ENCODE measurements at regions not wholly inside any gene's neighbourhood (a gene's known extent, or its start where the extent isn't known, plus 50 kb on each side); places are given as distances from the start of the nearest gene placed in this dataset.

DNA sequence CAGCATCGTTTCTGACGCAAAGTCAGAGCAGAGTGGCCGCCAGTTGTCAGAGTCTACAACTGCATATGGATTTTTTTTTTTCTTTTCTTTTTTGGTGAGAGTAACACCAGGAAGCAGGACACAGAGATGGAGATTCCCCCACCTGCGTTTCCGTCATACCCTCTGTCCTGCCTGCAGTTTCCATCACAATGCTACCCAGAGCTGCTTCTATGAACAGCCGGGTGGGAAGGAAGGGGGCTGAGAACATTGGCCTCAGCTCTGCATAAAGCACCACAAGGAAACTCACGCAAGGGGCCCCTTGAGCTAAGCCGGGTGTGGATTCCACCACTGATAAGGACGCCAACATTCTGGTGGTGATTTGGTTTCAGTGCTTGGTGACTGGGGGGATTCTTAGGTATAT lies 183.5 kb upstream of the AFDN start:
- DNase-seq: no peak

DNA sequence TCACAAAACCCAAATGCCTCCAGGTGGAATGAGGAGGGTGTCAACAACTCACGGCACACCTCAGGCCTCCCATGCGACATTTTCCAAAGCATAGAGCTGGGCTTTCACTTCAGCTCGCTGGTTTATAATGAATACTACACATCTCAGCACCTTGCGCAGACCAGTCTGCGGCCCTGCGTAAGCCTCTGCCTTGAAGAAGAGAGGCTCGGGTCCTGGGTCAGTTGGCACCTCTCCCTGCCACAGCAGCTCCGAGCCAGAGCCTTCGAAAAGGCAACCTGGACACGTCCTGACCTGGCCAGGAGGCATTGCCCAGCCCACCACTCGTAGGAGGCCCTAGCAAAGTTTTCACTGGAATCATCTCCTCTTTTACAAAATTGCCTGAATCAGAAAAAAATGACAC lies 183.0 kb upstream of the AFDN start:
- DNase-seq: no peak

DNA sequence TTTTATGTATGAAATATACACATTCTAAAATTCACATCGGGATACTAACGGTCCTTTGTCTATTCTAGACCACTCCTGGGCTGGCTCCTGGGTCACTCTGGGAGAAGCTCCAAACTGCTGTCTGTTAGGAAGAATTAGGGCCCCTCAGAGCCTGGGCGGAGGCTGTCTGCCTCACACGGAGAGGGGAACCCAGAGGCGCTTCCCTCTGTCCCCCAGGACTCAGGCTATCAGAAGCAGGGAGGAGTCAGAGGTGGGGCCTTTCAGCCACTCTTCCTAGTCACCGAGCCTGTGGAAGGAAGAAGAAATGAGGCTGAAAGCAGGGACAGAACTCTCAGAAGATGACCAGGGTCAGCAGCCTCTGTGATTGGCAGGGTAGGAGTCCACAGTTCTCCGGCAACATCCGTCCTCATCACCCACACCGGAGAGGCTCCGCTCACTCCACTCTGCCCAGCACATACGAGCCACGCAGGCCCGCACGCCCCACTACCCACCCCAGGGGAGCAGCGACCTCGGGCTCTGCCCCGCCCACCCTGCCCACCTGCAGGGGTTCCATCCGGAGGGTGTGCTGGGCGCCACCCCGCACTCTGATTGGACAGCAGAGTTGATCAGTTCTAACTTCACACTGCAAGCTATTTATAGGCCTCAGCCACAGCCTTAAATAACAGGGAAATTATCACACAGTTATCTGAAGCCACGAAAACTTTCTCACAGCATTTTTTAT lies 182.1 kb upstream of the AFDN start:
- DNase-seq: no peak

DNA sequence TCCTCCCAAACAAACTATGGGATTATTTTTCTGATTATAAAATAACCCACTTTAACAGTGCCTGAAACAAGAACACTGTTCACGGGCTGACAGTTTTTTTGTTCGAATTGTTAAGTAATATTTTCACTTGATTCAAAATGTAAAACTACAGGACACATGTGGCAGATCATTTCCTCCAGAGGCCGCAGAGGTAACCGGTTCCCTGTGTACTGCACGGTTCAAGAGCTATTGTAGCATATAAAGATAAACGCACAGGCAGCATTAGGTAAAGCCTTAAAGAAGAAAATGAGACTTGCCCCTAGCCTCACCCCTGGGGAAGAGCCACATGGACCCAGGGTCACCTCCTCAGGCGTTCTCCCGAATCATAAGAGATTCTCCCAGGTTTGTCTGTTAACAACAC lies 181.3 kb upstream of the AFDN start:
- no peak for DNase-seq

DNA sequence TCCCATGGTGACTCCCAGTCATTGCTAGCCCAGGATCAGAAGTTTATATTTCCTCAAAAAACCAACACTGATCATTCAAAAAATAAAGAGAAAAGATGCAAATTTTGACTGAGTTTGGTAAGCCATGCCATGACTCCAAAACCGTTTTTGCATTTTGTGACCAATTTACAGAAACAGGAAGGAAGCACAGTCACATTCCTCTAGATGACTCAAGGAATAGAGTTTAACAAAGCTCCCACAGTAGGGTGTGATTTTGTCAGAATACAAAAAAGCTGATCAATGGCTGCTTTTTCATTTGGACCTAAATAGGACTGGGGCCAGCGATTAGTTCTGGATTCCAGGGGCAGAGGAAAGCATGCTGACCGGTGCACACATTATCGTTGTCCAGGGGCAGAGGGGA lies 179.4 kb upstream of the AFDN start:
- no peak for DNase-seq

DNA sequence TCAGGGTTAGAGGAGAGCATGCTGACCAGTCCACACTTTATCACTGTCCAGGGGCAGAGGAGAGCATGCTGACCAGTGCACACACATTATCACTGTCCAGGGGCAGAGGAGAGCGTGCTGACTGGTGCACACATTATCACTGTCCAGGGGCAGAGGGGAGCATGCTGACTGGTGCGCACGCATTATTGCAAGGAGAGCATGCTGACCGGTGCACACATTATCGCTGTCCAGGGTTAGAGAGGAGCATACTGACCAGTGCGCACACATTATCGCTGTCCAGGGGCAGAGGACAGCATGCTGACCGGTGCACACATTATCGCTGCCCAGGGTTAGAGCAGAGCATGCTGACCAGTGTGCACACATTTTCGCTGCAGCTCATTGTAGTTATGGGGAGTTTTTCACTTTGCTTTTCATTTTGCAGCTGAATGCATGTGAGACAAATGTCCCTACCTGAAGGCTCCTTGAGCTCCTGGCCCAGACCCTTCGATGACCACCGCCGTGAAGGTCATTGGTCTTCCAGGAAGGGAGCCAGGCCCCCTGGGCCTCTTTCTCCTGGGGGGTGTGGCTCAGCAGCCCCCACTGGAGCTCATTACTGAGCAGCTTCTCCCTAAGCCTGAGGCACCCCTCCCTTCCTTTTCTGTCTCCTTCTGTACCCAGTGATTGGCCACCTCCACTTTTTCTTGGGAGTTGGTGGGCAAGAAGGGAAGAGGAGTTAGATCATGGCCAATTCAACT lies 178.8 kb upstream of the AFDN start:
- DNase-seq: no peak

DNA sequence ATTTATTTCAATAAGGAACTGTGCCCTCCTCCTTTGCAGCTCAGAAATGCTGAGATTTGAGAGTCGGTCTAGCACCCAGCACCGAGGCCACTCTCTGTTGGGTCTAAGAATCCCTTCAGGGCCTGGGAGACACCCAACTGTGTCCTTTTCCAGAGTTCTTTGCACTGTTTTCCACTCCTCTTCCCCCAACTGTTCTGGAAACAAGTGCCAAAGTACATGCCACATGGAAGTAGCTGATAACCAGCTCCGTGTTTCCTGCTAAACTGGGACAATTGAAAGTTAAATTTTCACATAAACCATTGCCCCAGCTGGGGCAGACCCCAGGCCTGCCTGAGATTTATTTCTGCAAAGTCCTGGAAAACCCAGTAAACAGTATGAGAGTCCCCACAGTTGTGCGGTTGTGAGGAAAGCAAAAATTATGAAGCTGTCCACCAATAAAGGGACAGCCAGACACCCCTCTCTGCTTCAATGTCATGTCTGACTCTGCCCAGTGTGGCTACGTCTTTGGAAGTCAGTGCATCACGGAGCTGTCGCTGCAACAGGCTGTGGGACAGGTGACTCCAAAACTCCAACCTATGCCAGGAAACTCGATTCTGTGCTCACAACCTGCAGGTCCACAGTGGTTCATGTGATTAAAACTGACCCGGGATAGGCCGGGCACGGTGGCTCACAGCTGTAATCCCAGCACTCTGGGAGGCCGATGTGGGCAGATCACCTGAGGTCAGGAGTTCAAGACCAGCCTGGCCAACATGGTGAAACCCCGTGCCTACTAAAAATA lies 178.0 kb upstream of the AFDN start:
- DNase-seq: no peak

DNA sequence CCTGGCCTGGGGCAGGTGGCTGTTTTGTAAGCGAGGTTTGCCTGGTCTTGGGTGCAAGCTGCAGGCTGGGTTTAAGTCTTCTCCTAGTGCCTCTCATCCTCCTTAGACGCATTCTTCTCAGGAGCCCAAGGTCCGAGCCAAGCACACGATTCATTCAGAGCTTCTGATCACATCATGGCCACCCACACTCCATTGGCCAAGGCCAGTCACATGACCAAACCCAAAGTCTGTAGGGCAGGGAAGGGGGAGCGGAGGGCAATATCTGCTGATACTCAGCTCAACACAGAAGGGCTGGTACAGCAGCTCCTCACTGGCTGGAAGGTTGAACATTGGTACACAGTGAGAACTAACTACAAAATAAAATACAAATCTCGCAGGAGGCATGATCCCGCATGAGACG lies 177.2 kb upstream of the AFDN start:
- no peak for DNase-seq

DNA sequence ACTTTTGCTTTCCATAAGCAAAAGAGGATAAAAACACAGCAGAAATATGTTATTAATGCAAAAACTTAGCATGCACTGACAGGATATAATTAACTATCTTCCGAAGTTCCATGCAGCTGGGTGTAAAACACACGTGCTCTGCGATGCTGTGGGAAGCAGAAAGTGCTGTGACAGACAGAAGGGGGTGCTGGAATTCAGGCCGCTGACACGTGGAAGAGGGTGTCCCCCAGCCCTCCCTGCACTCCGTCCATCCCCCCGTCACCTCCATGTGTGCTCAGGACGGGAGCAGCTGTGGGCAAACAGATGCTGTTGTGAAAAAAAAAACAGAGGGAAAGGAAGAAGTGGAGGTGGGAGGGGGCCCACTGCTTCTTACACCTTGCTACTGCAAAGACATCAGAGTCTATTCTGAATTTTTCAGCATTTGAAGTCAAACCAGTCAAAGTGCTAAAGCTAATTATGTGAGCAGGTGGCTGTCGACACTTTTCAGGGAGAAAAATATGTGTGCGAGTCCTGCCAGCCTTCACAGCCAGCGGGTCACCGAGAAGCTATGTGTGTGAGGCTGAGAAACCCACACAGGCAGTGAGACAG lies 175.9 kb upstream of the AFDN start:
- no peak for DNase-seq

DNA sequence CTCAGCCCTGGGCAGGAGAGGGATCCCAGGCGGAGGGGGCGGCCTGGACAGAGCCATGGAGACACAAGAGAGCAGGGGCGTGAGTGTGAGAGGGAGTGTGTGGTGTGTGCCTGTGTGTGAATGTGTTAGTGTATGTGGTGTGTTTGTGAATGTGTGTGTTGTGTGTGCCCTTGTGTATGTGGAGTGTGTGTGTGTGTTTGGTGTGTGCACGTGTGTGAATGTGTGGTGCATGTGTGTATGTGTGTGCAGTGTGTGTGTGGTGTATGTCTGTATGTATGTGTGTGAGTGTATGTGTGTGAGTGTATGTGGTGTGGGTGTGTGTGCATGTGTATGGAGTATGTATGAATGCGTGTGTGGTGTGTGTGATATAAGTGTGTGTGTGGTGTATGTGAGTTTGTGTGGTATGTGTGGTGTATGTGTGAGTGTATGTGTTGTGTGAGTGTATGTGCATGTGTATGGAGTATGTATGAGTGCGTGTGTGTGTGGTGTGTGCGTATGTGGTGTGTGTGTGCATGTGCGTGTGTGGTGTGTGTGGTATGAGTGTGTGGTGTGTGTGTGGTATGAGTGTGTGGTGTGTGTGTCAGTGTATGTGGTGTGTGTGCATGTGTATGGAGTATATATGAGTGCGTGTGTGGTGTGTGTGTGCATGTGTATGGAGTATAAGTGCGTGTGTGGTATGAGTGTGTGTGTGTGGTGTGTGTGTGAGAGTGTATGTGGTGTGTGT lies 175.2 kb upstream of the AFDN start:
- DNase-seq: no peak

DNA sequence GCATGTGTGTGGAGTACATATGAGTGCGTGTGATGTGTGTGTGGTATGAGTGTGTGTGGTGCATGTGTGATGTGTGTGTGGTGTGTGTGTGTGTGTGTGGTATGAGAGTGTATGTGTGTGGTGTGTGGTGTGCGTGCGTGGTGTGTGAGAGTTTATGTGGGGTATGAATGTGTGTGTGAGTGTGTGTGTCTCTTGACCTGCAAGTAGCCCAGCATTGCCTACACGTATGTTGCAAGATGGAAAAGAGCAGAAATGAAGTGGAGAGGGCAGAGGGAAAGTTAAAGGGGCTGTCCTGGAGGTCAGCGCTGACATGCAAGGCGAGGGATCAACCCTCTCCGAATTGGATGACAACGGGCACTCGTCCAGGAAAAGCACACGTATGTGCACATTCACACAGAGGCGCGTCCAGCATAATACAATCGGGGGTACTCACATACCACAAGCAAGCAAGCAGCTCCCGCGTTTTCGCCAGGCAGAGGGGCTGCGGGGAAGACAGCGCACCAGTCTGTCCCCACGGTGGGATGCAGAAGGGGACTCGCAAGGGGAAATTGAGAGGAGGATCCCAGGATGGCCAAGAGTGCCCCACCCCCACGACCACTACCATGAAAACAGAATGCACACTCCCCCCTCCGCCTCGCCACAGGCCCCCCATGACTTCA lies 174.5 kb upstream of the AFDN start:
- DNase-seq: no peak

DNA sequence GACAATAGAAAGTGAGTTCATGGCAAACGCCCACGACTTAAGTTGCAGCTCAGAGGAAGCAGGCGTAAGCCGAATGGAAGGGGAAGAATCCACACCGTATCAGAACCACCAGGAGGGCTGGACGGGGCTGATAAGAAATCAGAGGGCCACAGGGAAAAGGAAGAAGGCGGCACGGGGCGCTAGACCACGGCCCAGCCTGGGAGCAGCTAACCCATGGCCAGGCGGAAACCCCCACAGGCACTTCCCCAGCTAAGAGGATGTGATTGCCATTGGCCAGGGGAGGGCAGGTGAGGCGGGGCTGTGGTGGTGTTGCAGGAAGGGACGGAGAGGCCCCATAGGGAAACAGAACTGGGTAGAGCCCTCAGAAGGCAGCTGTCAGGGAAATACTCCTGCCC lies 174.0 kb upstream of the AFDN start:
- DNase-seq: no peak

DNA sequence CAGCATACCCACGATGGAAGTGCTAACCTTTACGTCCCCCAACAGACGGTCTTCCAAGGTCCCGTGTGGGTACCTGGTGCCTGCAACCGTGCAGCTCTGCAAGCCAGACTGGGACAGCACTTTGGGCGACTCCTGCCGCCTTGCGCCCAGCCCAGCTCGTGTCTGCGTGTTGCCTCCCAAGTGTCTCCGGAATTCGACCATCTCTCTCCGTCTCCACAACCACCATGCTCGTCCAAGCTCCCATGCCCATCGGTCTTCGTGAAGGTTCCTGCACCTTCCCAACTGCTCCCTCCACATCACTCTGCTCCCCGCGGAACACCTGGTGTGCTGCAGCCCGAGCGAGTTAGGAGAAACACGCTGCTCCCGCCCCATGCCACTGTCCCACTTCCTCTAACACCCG lies 173.2 kb upstream of the AFDN start:
- no peak for DNase-seq

DNA sequence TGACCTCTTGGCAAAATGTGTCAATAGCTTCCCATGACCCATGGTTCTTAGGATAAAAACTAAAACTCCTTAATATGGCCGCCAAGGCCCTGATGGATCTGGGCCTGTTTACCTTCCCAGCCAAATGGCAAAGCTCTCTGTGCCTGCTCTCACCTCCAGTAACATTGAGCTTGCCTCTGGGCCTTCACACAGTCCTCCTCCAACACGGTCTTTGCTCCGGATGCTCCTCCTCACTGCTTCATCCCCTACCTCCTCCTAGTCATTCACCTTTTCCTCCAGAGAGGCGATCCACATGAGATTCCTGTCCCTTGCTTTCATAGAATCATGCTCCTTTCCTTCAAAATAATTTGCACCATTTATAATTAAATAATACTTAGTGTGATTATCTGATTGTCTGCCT lies 172.3 kb upstream of the AFDN start:
- no peak for DNase-seq

DNA sequence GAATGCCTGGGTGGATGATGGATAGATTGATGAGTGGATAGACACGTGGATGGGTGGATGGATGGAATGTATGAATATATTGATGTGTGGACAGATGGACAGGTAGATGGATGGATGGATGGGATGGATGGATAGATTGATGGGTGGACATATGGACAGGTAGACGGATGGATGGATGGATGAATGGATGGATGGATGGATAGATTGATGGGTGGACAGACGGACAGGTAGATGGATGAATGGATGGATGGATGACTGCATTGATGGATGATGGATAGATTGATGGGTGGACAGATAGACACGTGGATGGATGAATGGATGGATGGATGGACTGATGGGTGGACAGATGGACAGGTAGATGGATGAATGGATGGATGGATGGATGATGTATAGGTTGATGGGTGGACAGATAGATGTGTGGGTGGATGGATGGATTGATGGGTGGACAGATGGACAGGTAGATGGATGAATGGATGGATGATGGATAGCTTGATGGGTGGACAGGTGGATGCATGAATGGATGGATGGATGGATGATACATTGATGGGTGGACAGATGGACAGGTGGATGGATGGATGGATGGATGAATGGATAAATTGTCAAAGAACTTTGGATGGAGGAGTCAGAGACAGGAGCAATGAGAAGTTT lies 171.4 kb upstream of the AFDN start:
- no peak for DNase-seq

DNA sequence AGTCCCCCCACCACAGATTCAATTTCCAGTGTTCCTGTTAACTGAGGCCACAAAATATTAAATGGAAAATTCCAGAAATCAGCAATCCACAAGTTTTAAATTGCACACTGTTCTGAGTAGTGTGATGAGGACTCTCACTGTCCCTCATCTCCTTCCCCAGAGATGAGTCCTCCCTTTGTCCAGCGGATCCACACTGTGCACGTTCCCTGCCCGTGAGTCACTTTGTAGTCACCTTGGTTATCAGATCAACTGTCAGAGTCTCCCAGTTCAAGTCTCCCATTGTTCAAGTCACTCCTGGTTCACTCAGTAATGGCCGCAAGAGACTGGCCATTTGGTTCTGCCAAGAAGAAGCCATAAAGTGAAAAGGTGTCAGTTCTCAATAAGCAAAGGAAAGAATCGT lies 168.6 kb upstream of the AFDN start:
- DNase-seq: no peak

DNA sequence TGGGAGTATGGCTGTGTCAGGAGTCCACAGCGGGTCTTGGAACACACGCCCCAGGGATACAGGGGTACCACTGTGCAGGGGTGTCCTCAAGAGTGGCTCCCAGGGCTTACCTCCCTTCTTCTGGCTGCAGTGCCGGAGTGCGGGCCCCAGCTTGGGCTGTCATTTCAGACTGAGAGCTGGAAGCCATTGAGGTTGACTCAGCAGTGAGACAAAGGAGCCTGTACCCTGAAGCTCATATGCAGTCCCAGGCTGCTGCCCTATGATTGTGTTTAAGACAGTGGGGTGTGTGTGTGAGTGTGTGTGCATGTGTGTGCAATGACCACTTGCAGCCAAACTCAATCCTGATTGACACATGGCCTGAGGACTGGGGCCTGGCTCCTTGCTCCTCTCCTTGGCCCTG lies 167.7 kb upstream of the AFDN start:
- DNase-seq: no peak

DNA sequence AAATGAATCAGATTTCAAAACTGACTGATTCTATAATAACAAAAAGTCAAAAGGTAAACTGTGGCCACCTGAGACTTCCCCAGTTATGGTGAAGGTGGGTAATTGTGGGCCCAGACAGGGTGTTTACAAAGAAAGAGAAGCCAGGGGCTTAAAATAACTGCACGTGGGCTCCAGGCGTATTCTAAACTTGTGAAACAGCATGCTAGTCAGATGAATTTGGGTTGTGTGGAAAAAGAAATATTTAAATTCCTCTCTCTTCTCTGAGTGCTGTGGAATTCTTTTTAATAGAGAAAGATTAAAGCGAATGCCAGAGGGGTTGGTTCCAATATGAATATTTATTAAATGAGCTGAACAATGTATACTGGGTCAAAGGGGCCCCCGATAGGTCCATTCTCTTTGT lies 166.3 kb upstream of the AFDN start:
- no peak for DNase-seq

DNA sequence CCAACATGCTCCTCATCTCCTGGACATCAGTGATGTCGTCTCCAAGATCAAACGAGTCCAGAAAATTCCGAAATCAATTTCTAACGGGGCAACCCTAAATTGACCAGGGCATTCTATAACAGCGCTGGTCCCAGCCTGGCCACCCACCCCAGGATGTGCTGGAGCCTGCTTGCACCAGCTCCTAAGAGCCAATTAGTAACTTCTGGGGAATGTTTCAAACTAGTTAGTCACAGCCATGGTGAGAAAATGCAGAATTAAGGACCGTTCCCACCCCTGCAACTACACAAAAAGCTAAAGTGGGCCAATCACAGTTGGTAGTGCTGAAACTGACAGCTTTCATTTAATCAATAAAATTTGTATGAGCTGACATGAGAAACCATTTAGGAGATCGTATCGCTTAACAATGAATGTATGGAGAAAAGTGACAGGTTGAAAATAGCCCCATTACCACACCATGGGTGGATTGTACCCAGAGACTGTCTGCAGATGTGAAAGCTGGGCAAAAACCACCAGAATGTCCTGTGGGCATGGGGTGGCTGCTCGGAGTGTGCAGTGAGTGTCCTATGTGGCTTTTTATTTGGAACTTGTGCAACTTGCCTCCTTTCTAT lies 165.7 kb upstream of the AFDN start:
- no peak for DNase-seq

DNA sequence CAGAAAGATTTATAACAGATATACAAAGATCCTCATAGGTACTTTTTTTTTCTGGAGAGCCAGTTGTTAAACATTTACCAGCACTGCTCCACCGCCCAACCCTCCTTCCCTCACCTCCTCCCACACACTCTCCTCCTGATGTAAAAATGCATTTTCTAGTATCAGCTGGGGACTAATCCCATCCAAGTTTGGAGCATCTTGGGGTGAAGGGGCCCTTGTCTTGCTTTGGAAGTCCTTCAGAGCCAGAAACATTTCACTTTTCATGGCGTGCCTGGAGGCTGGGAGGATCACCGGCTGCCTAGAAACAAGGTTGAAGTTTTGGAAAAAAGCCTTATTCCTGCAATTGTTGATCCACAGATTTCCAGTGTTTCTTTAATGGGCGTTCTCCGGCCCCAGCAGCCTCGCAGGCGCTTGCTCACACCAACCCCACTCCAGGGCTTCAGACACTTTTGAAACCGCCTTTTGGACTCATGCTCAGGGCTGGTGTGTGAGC lies 165.1 kb upstream of the AFDN start:
- DNase-seq: no peak

Data from stimulated activated CD4-positive, alpha-beta T cell treated with anti-CD3 and anti-CD28 coated beads, Interleukin-4, amount 100 ng/mL, for 4 hours (primary cell).